Activated effector memory CD4-positive, alpha-beta T cell treated with anti-CD3 and anti-CD28 coated beads, Interleukin-2, amount 50 U/mL, for 16 hours (primary cell): ENCODE measurements at regions not wholly inside any gene's neighbourhood (a gene's known extent, or its start where the extent isn't known, plus 50 kb on each side); places are given as distances from the start of the nearest gene placed in this dataset.

Source experiments
- DNase-seq: peaks from one replicate; pipeline ENCODE4 v3.0.0-alpha.2; 2020

DNA sequence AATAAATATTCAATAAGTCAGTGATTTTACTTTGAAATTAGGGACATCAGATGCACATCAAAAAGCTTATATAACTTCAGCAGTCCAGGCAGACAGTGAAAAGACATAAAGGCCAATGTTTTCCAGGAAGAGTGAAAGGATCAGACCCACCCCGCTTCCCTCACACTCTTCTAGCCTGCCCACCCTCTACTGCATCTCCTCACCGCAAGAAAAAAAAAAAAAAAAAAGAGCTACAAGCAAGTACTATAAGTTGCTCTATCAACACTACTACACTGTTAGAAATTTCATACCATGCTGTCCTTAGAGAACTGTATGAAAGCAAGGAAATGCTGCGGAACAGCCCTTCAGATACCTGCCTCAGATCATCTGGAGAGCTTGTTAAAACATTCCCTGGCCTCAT, 240.8 kb downstream of the ZEB2 start:
- DNase-seq, result no peak

DNA sequence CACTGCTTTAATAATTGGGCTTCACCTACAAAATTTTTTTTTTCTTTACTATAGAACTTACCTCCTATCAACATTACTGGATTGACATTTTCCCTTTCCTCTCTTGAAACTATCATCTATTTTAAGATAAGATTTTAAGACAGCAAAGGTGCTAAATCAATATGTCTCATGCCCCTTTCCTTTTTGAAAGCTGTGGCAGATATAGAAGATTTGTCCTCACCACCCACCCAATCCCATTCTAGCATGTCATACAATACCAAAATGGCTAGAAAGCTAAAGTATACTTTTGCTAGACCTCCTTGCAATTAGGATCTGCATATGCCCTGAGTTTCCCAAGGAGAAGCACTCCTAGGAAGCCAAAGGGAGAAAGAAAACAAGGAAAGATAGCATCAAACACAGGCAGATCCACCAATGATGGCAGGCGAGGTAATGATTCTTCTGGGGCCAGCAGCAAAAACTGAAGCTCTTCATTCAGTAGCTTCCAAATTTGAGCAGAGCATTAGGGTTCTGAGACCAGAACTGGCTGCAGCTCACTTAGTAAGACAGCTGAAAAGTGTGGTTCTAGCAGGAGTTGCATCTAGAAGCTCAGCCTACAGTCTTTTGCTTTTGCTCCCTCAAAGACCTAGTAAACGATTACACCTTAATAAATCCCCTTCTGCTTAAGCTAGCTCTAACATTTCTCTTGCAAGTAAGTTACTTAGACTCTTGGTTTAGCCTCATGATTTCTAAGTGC, 242.1 kb downstream of the ZEB2 start:
- no peak for DNase-seq

DNA sequence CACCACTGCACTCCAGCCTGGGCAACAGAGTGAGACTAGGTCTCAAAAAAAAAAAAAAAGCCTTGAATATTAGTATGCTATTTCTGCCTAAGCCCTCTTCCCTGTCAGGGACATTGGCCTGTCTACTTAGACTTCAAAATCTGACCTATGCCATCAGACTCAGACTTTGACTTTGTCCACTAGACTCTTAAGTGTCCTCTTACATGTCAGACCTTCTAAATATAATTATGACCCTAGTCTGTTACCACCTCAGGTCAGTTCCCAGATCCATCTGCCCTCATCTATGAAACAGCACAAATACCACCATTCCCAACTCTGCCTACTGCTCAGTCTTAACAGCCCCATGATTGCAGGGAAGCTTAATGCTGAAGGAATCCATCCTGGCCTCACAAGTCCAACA, 244.6 kb downstream of the ZEB2 start:
- no peak for DNase-seq

DNA sequence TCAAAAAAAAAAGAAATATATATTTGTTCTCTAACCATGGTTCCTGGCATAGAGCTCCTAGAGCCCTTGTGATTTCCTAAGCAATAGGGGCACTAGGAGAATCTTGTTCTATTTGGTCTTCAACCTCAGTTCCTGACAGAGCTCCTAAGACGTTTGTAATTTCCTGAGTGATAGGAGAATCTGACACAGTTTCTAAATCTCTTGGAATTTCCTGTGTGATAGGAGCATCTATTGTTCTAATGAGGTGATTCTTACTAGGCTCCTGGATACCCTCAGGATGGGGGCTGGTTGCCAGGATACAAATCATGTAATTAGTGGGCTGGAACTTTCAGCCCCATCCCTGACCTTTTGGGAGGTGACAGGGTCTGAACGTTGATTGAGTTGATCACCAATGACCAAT, 245.8 kb downstream of the ZEB2 start:
- DNase-seq, result no peak

DNA sequence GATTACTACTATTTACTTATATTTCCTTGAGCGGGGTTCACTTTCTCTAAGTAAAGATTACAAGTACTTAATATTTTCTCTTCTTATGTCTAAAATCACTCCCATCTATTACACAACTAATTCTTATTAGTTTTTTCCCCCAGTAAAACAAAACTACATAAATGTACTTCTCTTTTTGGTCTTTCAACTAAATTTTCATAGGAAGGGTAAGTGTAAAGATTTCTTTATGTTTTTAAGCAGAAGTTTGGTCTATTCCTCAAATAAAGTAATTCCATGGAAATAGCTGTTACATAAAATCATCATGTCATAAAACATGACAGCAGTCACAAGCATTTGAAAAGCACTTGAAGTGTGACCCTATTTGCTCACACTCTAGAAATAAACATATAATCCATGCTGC, 249.0 kb downstream of the ZEB2 start:
- DNase-seq, result no peak

DNA sequence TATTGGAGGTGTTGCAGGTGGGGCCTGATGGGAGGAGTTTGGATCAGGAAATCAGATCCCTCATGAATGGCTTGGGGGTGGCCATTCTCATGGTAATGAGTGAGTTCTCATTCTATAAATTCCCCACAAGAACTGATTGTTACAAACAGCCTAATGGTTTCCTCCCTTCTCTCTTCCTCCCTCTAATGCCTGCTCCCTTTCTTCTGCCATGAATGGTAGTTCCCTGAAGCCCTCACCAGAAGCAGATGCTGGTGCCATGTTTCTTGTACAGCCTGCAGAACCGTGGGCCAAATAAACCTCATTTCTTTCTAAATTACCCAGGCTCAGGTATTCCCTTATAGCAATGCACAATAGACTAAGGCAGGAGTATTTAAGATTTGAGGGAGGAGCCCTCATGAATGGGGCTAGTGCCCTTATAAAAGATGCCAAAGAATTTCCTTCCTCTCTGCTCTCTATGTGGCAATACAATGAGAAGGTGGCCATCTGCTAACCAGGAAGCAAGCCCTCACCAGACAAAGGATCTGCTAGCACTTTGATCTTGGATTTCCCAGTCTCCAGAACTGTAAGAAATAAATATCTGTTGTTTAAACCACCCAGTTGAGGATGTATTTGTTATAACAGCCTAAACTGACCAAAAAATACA, 251.8 kb downstream of the ZEB2 start:
- no peak for DNase-seq

DNA sequence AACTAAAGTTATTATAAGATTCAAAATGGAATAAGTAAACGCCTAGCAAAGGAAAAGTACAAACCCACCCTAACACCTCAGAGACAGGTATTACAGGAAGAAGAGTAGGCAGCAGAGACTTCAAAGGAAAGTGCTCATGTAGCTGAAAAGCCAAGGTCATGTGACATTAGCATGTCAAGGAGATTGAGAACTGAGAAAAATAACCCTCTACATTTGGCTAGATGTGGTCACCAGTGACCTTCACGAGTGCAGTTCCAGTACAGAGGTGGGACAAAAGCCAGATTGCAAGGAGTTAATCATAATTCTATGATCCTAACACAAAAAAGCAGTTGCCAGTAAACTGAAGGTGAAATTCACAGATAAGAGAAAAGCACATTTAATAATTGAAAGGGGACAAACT, 252.7 kb downstream of the ZEB2 start:
- DNase-seq, result no peak

DNA sequence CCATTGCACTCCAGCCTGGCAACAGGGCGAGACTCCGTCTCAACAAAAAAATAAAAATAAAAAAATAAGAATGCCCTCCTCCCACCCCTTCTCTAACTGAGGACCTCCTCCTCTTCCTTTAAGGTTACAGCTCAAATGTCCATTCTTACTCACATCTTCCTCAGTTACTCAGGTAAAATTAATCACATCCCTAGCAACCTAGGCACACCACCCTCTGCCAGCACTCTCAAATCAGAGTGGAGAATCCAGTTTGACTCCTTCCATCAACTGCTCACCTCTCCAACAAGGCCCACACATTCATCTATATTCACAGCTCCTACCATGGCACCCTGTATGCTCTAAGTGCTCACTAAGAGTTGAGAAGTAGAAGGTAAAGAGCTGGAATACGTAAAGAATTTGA, 254.3 kb downstream of the ZEB2 start:
- no peak for DNase-seq

DNA sequence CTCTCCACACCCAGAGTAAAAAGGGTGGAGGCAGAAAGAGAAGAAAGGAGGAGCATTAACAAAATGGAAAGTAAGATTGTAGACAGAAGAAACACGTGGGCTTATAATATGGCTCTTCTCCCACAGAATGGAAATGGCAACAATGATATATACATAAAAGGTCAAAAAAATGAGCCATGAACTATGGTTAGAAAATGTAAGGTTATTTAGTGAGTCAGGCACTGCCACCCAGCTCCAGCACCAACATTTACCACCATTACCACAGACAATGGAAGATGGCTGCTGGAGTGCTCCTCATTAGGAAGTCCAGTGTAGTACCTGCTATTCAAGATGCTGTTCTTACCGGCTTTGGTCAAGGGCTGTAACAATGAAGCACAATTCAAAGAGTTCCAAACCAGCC, 258.0 kb downstream of the ZEB2 start:
- no peak for DNase-seq

DNA sequence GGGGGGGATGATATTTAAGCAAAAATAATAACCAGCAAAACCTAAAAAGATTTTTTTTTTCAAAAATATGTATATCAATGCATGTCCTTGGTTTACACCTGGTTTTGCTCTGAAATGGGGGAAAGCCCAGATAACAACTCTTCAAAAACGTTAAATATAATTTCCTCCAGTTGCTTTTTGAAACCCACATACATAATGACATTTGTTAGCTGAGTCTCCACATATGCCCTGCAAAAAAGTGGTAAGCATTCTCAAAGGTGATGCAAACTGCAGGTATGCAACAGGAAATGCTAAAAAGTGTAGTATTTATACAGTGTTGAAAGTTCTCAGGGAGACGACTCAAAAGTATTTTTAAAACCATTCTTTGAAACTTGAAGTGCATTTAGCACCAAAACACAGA, 258.6 kb downstream of the ZEB2 start:
- no peak for DNase-seq

DNA sequence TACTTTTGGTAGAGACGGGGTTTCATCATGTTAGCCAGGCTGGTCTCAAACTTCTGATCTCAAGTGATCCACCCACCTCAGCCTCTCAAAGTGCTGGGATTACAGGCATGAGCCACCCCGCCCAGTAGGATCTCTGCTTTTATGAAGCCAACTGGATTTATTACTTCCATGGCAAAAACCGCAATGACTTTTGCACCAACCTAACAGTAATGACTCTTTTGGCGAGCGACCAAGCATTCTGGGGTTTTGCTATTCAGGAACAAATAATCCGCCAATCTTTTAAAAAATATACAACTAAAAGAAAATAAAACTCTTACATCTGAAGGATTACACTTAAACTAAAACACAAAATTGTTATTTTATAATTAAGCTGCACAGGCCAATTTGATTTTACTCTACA, 260.6 kb downstream of the ZEB2 start:
- DNase-seq, result no peak

DNA sequence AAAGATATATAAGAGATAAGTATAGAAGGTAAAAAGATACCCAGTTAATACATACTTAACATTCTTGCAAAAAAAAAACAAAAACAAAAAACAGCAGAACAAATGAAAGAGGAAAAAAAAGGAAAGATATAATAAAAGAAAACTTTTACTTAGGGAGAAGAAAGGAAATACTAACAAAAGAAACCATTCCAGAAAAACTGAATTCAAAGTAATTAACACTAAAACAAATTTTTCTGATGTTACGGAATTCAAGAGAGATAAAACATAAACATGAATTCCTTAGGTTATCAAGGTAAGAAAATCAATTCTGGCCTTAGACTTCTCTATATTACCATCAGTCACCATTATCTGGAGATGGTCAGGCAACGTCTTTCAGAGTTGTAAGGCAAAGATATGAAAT, 261.8 kb downstream of the ZEB2 start:
- no peak for DNase-seq

DNA sequence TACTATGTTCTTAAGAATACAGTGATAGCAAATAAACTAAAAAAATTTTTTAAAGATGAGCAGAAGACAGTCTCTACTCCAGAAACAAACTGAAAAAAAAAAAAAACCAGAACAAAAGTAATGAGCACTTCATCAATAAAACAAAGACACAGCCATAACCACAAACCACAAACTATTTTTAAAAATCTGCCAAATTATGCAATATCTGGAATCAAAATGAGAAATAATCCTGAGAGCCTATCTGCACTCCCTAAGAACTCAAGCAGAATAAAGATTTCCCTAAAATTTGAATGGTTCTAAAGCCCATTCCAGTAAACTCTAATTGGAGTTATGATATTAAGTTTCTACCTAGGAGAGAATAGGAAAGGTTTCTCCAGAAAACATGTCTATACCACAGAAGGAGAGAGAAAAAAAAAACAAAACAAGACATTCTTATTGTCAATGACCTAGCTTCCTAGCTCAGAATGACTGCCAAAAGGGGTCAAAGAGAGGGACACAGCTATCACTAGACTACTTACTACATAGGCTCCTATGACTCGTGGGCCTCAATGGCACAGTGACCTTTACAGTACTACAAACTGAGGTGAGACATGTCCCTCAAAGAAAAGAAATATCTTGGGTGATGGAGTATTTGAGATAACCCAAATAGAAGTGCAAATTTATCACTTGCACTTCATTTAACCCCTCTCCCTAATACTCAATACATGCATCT, 262.8 kb downstream of the ZEB2 start:
- DNase-seq, result no peak

DNA sequence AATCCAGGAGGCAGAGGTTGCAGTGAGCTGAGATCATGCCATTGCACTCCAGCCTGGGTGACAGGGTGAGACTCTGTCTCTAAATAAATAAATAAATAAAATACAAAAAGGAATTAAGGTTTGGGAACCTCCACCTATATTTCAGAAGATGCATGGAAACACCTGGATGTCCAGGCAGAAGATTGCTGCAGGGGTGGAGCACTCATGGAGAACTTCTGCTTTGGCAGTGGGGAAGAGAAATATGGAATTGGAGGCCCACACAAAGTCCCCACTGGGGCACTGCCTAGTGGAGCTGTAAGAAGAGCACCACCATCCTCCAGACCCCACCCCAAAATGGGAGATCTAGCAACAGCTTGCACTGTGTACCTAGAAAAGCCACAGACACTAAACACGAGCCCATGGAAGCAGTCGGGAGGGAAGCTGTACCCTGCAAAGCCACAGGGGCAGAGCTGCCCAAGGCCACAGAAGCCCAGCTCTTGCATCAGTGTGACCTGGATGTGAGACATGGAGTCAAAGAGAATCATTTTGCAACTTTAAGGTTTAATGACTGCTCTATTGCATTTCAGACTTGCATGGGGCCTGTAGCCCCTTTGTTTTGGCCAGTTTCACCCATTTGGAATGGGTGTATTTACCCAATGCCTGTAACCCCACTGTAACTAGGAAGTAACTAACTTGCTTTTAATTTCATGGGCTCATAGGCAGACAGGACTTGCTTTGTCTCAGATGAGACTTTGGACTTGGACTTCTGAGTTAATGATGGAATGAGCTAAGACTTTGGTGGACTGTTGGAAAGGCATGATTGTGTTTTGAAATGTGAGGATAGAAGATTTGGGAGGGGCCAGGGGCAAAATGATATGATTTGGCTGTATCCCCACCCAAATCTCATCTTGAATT, 265.3 kb downstream of the ZEB2 start:
- DNase-seq, result no peak

DNA sequence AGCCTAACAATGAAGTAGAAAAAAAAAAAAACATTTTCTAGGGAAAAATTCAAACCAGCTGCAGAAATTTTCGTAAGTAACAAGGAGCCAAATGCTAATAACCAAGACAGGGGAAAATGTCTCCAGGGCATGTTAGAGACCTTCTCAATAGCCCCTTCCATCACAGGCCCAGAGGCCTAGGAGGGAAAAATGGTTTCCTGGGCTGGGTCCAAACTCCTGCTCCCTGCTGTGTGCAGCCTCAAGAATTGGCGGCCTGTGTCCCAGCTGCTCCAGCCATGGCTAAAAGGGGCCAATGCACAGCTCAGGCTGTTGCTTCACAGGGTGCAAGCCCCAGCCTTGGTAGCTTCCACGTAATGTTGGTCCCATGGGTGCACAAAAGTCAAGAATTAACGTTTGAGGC, 266.2 kb downstream of the ZEB2 start:
- no peak for DNase-seq

DNA sequence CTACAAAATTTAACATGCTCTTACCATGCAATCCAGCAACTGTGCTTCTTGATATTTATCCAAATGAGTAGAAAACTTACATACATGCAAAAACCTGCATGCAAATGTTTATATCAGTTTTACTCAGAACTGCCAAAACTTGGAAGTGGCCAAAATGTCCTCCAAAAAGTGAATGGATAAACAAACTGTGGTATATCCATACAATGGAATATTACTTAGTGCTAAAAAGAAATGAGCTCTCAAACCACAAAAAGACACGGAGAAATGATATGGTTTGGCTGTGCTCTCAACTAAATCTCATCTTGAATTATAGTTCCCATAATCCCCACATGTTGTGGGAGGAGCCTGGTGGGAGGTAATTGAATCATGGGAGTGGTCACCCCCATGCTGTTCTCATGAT, 267.2 kb downstream of the ZEB2 start:
- no peak for DNase-seq

DNA sequence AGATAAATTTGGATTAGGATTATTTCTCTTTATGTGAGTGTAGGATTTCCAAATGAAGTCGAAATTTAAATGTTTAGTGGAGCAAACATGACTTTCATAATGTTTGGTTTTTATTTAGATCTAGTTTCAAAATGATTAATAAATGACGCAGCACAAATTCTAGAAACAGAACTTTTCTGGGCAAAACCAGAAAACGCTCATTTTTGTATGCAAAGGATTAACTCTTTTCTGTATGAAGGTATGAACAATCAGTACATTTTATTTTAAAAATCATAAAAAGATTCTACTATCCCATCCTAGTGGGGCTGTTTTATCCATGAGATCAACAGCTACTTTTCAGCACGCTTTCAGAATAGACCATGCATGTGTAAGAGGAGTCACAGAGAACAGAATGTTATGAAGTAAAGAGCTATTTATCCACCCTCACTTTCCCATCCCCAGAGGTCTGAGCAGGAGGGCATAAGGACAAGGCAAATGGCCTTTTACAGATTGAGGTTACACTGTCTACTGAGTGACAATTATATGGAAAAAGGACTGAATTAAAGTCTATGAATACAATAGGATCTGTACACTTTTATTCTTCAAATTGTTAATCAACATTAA, 270.8 kb downstream of the ZEB2 start:
- DNase-seq, result no peak

DNA sequence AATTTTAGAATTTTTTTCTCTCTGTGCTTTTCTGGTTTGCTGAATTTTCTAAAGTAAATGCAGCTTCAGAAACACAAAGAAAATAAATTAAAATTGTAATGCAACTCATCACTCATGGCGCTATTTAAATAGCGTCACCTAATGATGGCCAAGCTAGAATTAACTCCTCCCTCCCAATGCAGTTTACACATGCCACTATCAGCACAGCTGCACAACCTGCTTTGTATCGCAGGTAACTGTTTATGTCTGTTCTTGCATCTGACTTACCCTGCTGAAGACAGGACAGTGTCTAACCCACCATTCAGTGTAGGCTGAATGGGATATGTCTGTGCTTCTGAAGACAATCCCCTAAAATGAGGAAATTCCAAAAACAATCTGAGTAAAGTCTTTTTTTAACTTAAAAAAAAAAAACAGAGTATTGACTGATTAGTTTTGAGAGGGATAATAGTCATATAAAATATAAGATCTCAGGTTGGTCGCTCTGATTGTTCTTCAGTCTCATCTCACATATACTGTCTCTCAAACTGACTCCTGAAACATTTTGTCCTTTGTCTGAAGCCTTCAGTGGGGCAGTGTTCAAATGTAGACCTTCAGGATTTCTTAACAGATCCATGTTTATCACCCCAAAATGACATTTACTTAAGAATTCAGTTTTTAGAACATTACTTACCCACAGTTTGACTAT, 271.4 kb downstream of the ZEB2 start:
- no peak for DNase-seq

DNA sequence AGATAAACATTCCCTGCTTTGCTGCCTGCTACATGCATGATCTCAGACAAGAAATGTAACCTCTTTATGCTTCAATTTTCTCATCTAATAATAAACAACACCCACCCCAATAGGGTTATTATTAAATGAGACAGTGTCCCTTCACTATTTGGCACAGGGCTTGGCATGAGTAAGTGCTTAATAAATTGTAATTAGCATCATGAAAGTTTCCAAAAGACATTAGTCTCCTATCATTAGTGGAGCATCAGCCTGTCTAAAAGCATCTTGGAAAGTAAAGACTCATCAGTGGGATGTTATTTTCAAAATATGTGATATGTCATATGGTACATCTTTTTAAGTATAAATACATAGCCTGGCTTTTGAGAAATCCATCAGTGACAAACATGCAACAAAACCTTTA, 275.0 kb downstream of the ZEB2 start:
- DNase-seq, result no peak

DNA sequence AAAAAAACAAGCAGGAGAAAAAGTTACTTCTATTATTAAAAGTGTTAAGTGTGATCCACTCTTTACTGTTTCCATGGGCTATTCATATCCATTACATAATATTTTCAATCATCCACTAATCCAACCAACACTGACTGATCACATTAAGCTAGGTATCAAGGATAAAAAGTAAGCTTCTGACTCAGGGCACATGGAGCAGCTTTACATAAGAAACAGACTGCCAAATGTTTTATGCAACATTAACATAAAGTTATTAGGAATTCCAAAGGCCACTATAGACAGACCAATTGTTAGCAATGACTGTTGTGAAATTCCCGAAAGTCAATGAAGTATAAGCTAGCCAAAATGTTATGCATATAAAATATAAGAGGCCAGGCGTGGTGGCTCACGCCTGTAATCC, 277.6 kb downstream of the ZEB2 start:
- DNase-seq, result no peak

DNA sequence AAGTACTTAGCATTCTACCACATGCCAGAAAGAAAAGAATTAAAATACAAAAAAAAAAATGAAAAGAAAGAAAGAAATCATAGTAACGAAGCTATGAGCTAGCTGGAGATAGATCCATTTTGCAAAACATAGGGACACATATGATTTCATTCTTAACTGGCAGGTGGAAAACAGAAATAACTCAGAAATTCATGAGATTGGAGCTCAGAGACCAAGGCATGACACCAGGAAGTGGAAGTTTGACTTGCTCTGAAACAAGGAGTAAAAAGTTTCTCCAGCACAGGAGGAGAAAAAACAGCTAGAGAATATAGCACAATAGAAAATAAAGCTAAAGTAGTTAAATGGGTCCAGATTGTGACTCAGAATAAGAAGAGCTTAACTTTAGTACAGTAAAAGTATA, 278.1 kb downstream of the ZEB2 start:
- no peak for DNase-seq

DNA sequence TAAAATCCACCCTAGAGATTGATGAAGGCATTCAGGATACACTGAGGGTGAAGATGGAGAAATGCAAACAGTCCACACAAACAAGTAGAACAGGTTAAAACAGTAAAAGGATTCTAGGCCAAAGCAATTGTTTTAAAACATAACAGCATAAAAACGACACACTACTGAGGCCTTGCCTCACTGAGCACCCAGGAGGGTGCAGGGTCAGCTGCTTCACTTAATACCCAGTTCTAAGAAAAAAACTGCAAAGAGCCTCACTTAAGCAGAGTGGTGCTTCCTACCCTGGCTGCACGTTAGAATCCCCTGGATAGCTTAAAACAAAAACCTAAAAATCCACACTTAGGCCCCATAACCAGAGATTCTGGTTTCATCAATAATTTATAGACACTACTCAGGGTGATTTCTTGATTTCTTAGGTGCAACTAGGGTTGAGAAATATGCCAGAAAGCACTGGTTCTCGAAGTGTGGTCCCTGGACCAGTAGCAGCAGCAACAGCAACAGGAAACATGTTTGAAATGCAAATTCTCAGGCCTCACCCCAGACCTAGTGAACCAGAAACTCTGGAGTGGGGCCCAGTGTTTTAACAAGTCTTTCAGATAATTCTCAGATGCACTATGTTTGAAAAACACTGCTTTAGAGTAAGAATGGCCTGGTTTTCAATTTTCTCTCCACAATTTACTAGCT, 279.1 kb downstream of the ZEB2 start:
- no peak for DNase-seq
